ENCODE measurements at regions not wholly inside any gene's neighbourhood (a gene's known extent, or its start where the extent isn't known, plus 50 kb on each side); places are given as distances from the start of the nearest gene placed in this dataset.

GRCh38 chr13:62294244-62294643 is 878.6 kb upstream of the PCDH20 start:
- H3K9me3 ChIP-seq (ENCODE audit: insufficient read depth, low read length): no peaks in the 10 kb centered on the region
- no peaks in the 10 kb centered on the region for H3K36me3 ChIP-seq (replicated peaks; ENCODE audit: low read depth, low read length)
- H3K9ac ChIP-seq (ENCODE audit: low read length): no peak overlapping the region
- no peak for TF ChIP-seq CTCF (IDR thresholded peaks at IDR 0.05; ENCODE audit: low read depth, low read length)
- TF ChIP-seq EZH2phosphoT487 (IDR thresholded peaks at IDR 0.05; ENCODE audit: low read depth): no peak
- no peak overlapping the region for H3K4me3 ChIP-seq (ENCODE audit: low read length)
- no peak overlapping the region for H3K4me2 ChIP-seq (ENCODE audit: low read length)
- no peaks in the 10 kb centered on the region for H4K20me1 ChIP-seq (ENCODE audit: insufficient read depth, low read length)
- no peak overlapping the region for H2AFZ ChIP-seq (ENCODE audit: low read depth, low read length)
- no peaks in the 10 kb centered on the region for H3K79me2 ChIP-seq (ENCODE audit: low read length)
- H3K27me3 ChIP-seq (ENCODE audit: low read depth, low read length): no peaks in the 10 kb centered on the region
- peaks cover 25% of the 10 kb centered on the region for H3K4me1 ChIP-seq (ENCODE audit: low read length)
- no peak overlapping the region for H3K27ac ChIP-seq (ENCODE audit: low read length)

GRCh38 chr13:62292714-62293480 is 877.2 kb upstream of the PCDH20 start:
- no peak overlapping the region for H2AFZ ChIP-seq (ENCODE audit: low read depth, low read length)
- no peak for TF ChIP-seq EZH2phosphoT487 (IDR thresholded peaks at IDR 0.05; ENCODE audit: low read depth)

GRCh38 chr13:62290542-62290941 is 874.9 kb upstream of the PCDH20 start:
- Histone ChIP-seq H3K4me3 (ENCODE audit: low read length) (no peak overlapping the region), H3K9me3 (ENCODE audit: insufficient read depth, low read length) (no peaks in the 10 kb centered on the region), H3K9ac (ENCODE audit: low read length) (no peak overlapping the region), H4K20me1 (ENCODE audit: insufficient read depth, low read length) (no peaks in the 10 kb centered on the region), H3K27ac (ENCODE audit: low read length) (no peak overlapping the region), H3K79me2 (ENCODE audit: low read length) (no peaks in the 10 kb centered on the region), H2AFZ (ENCODE audit: low read depth, low read length) (no peak overlapping the region), H3K27me3 (ENCODE audit: low read depth, low read length) (no peaks in the 10 kb centered on the region), H3K4me2 (ENCODE audit: low read length) (no peak overlapping the region), H3K36me3 (replicated peaks; ENCODE audit: low read depth, low read length) (no peaks in the 10 kb centered on the region), H3K4me1 (ENCODE audit: low read length) (peaks cover 19% of the 10 kb centered on the region)
- TF ChIP-seq CTCF (IDR thresholded peaks at IDR 0.05; ENCODE audit: low read depth, low read length) (no peak), EZH2phosphoT487 (IDR thresholded peaks at IDR 0.05; ENCODE audit: low read depth) (no peak)

More at GRCh38 chr13:62292714-62293480, 877.2 kb upstream of the PCDH20 start:
- no peaks in the 10 kb centered on the region for H3K36me3 ChIP-seq (replicated peaks; ENCODE audit: low read depth, low read length)
- no peak overlapping the region for H3K9ac ChIP-seq (ENCODE audit: low read length)
- peaks cover 25% of the 10 kb centered on the region for H3K4me1 ChIP-seq (ENCODE audit: low read length)
- H3K4me3 ChIP-seq (ENCODE audit: low read length): no peak overlapping the region
- H3K27ac ChIP-seq (ENCODE audit: low read length): no peak overlapping the region
- H3K9me3 ChIP-seq (ENCODE audit: insufficient read depth, low read length): no peaks in the 10 kb centered on the region
- H3K79me2 ChIP-seq (ENCODE audit: low read length): no peaks in the 10 kb centered on the region
- H3K27me3 ChIP-seq (ENCODE audit: low read depth, low read length): no peaks in the 10 kb centered on the region
- no peaks in the 10 kb centered on the region for H4K20me1 ChIP-seq (ENCODE audit: insufficient read depth, low read length)
- peak overlapping the region; percentile 26 for H3K4me2 ChIP-seq (ENCODE audit: low read length)

GRCh38 chr13:62287764-62288163 is 872.1 kb upstream of the PCDH20 start:
- no peaks in the 10 kb centered on the region for H3K79me2 ChIP-seq (ENCODE audit: low read length)
- no peak overlapping the region for H3K9ac ChIP-seq (ENCODE audit: low read length)
- no peak overlapping the region for H3K4me3 ChIP-seq (ENCODE audit: low read length)
- H3K36me3 ChIP-seq (replicated peaks; ENCODE audit: low read depth, low read length): no peaks in the 10 kb centered on the region
- no peak for TF ChIP-seq EZH2phosphoT487 (IDR thresholded peaks at IDR 0.05; ENCODE audit: low read depth)
- no peak for TF ChIP-seq CTCF (IDR thresholded peaks at IDR 0.05; ENCODE audit: low read depth, low read length)
- H3K4me1 ChIP-seq (ENCODE audit: low read length): peaks cover 1% of the 10 kb centered on the region
- no peaks in the 10 kb centered on the region for H4K20me1 ChIP-seq (ENCODE audit: insufficient read depth, low read length)
- H3K27me3 ChIP-seq (ENCODE audit: low read depth, low read length): no peaks in the 10 kb centered on the region
- H3K4me2 ChIP-seq (ENCODE audit: low read length): no peak overlapping the region
- no peak overlapping the region for H2AFZ ChIP-seq (ENCODE audit: low read depth, low read length)
- no peak overlapping the region for H3K27ac ChIP-seq (ENCODE audit: low read length)
- no peaks in the 10 kb centered on the region for H3K9me3 ChIP-seq (ENCODE audit: insufficient read depth, low read length)
